GM19351 (cell line): ENCODE measurements at regions not wholly inside any gene's neighbourhood (a gene's known extent, or its start where the extent isn't known, plus 50 kb on each side); places are given as distances from the start of the nearest gene placed in this dataset.
"Not testable (repeated sequence)": the region's sequence is repeated elsewhere in the genome, so short reads cannot be mapped to it uniquely, and the experiment has no call there.

Experiments
- ATAC-seq: cut with Tn5 transposase; IDR thresholded peaks from one replicate; pipeline ENCODE4 v1.9.1; 2021; ENCODE audit warnings: mild to moderate bottlenecking, moderate library complexity; ENCODE audit not compliant: unreplicated experiment

DNA sequence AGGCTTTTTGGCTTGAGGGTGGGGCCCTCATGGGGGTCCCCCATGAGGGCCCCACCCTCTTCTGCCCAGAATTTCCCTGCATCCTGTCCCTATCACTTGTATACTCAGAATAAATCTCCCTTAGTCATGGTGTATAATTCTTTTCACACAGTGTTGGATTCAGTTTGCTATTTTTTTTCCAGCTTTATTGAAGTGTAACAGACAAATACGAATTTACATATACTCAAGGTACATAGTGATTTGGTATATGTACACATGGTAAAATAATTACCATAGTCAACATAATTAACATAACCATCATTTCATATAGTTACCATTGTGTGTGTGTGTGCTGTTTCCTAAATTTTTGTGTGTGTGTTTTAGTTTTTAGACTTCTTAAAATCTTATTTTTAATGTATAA, 289.4 kb downstream of the CNTNAP3B start:
- not testable (repeated sequence) for ATAC-seq

DNA sequence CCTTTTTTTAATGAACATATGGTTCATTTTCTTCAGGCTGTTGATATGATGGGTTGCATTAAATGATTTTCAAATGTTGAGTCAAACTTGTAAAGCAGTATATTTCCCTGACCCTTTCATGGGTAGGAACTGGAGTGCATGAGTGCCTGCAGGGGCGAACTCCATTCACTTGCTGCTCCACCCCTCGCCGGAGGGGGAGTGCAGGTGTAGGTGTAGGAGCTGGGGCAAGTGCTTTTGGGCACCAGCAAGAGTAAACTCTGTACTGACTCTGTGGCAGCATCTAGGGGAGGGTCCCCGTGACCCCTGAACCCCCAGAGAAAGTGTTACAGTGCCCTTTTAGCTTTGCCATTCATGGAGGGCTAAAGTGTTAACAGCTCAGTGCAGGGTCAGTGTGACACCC, 290.3 kb downstream of the CNTNAP3B start:
- not testable (repeated sequence) for ATAC-seq

DNA sequence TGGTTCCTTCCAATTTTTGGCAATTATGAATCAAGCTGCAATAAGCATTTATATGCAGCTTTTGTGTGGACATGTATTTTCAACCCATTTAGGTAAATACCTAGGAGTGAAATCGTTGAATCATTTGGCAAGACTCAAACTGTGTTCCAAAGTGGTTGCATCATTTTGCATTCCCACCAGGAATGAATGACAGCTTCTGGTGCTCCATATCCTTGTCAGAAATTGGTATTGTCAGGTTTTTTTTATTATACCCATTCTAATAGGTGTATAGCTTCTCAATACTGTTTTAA, 290.7 kb downstream of the CNTNAP3B start:
- not testable (repeated sequence) for ATAC-seq

DNA sequence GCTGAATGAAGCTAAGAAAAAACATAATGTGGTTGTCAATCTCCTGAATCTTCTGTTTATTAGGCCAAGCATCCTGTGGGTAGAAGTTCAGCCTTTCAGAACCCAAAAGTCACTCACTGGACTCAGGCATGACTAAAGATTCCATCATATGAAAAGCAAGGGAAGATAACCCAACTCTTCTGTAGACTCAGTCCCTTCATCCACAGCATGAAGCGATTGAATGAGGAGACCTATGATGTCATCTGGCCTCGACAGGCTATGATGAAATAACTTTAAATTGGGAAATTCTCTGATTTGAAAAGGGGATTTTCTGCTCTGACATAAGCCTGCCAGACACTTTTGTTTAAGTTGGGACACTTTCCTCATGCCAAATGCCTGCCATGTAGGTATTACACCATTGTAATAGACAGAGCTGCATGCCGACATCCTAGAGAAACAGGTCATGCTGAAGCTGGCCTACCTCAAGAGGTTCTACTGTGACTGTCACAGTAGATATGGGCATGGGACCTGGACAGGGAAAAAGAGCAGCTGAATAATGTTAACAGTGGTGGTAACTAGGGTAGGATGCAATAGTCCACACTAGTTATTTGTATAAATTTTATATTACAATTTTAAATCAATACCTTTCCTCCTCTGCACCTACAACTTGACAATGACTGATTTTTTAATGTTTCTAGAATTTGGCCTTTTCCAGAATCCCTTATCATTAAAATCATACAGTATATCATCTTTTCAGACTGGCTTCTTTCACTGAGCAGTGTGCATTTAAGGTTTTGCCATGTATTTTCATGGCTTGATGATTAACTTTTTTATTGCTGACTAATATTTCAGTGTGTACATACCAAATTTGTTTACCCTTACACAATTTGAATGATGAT, 291.3 kb downstream of the CNTNAP3B start:
- ATAC-seq: not testable (repeated sequence)

DNA sequence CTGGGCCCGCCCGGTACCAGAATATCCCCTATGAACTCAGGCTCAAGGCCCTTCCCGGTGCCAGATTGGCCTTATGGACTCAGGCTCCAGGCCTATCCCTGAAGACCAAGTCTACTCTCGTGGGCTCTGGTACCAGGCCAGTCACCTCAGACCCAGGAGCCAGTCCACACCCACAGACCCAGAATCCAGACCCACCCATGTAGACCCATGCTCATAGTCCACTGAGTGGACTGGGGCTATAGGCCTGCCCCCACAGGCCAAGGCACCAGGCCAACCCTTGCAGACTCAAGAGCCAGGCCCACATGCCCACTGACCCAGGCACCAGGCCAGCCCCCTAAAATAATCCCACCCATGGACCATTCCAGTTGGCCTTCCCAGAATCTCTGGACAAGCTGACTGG, 296.1 kb downstream of the CNTNAP3B start:
- ATAC-seq: not testable (repeated sequence)

DNA sequence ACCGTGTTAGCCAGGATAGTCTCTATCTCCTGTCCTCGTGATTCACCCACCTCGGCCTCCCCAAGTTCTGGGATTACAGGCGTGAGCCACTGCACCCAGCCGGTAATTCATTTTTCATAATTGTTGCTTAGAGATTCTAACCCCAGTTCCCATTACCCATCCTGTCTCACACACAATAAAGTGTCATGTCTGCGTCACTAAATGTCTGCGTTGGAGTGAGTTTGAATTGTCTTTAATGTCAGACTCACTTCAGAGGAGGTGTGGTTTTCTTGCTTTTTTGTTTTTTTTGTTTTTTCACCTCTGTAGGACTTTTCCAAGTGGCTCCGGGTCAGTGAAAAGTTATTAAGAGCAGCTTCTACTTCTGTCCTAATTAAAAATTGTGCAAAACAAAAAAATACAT, 304.5 kb downstream of the CNTNAP3B start:
- not testable (repeated sequence) for ATAC-seq

DNA sequence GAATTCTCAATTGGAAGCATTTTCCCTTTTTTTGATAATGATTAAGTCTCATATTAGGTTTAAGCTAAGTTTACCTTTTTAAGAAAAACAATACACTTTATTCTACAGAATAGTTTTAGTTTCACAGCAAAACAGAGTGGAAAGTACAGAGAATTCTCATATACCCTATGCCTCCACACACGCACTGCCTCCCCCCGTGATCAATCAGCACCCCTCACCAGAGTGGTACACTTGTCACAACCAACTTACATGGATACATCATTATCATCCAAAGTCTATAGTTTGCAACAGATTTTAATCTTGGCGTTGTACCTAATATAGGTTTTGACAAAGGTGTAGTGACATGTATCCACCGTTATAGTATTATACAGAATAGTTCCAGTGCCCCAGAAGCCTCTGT, 326.5 kb downstream of the CNTNAP3B start:
- ATAC-seq: not testable (repeated sequence)

DNA sequence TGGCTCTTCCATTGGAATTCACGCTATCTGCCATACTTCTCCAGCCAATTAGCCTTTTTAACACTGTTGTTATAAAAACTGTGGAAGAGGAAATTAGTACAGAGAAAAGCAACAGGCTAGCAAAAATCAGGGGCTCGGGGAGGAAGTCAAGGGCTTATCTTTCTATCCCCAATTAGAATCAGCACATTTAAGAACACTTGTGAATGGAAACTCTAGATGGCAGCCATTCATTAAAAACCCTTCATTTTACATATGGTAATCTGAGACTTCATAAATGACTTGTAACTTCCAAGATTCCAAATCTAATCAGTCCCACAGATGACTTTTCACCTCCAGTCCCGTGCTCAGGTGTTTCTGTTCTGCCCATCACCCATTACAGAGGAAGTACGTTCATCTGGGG, 330.5 kb downstream of the CNTNAP3B start:
- not testable (repeated sequence) for ATAC-seq

DNA sequence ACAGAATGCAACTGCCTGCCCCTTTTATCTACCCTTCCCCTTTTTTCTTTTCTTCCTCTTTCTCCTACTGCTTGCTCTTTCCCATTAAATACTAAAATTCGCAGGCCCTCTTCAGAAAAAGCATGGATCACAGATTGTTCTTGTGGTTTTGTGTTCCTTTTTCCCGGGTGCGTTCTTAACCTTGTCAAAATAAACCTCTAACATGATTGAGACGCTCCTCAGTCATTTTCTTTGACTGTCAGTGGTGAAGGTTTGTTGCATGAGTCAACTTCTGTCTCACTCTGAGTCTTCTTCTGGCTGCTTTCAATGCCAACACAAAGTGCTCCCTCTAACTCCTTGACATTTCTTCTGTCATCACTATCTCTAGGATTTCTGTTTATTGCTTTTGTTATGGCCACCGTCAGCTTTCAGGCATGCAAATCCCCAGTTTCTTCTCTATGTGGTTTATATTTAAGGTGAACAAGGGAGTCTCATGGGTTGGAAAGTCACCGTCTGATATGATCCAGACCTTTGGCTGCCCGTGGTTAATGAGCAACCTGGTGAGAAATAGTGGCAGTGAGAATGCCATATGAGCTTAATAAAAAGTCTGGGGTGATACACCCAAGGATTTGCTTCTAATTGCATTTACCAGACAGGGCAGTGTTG, 338.4 kb downstream of the CNTNAP3B start:
- ATAC-seq: not testable (repeated sequence)

DNA sequence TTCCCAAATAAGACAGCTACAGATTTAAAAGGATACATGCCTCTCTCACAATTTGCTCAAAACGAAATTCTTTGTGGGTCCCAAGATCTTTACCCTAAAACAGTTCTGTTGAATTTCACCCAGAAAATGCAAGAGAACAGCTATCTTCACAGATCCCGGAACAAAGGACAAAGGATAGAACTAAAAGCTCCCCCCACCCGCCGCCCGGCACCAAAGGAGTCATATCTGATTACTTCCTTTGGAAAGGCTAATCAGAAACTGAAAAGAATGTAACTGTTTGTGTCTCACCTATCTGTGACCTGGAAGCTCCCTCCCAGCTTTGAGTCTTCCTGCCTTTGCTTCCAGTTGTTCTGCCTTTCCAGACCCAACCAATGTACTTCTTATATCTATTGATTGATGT, 339.2 kb downstream of the CNTNAP3B start:
- ATAC-seq: not testable (repeated sequence)

DNA sequence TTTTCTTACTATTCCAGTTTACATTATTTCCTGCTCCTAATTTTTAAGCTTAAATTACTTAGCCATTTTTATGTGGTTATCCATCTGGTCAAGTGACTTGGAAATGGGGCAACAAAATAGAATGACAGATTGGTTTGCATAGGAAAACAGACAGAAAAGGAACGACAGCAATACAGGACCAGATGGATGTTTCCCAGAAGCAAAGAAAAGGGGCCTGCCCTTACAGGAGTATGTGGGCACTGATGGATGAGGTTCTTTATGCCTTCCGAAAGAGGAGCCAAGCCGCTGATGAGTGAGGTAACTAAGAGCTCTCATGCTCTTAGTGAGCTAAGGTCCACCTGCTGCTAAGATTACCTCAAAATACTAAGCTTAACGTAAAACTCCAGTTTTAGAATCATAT, 339.8 kb downstream of the CNTNAP3B start:
- ATAC-seq: not testable (repeated sequence)

DNA sequence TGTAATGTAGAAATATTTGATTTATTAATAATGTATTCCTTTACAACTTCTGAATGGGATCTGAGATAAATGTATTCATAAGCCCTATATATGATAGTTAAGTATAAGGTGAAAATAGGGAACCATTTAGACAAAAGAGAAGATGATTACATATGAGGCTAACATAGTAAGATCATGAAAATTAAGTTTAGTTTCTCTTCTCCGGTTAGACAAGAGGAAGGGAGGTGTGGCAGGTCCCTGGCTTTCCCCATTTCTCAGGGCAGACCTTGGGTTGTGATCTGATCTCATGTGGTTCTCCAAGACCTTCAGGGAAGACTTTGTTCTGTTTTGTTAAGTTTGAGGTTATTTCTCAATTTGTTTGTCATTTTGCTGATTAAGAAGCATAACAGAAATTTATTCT, 341.3 kb downstream of the CNTNAP3B start:
- ATAC-seq: not testable (repeated sequence)

DNA sequence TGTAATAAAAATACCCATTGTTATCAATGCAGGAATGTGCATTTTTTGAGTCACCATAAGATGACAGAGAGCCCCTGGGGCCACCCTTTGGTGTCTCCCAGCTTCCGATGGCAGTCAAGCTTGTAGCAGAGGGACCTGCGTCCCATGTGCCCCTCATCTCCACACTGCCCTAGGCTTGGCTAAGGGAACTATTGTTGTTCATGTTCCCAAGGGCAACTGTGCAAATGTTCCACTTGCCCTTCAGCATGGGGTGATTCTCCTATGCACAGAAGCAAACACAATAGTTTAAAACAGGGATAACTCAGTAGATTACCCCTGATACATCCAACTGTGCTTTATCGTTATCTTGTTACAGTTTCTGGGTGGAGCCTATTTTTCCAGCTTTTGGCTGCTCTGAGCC, 342.0 kb downstream of the CNTNAP3B start:
- not testable (repeated sequence) for ATAC-seq

DNA sequence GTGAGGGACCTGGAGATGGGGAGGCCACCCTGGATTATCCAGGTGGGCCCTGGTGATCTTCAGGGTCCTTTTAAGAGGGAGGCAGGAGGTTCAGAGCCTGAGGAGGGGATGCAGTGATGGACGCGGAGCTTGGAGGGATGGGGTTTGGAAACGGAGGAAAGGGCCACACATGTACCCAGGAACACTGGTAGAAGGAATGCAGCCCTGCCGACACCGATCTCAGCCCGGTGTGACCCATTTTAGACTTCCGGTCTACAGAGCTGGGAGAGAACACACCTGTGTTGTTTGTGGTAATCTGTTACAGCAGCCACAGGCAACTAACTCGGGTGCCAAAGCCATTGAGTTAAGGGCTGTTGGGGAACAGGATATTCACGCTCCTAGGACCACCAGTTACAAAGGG, 345.2 kb downstream of the CNTNAP3B start:
- ATAC-seq: not testable (repeated sequence)

DNA sequence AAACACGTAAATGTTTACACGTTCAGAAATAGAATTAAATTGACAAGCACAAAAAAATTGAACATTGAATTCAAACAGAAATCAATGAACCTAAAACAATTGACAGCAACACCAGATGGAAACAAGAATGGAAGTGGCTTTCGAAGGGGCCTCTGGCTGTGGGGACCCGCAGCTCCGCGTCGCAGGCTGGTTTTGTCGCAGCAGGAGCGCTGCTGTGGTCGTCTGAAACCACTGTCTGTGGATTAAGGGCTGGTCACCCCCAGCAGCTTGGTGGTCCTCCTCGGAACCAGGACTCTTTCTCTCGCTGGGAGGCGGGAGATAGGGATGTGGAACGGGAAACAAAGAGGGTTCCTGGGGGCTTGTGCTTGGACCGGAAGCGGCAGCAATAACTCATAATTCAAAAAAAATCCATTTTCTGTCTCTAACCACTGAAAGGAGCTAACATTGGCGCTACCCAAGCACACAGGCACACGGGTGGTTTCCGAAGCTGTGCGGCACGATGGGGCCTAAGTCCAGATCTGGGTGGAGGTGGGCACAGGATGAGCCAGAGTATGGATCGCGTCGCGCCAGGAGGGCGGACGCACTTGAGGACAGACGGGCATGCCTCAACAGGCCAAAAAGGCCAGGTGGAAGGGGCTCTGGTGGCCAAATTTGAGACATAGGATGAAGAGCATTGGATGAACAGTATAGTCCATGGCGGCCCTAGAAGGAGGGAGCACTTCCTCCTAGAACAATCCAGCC, 346.0 kb downstream of the CNTNAP3B start:
- not testable (repeated sequence) for ATAC-seq

DNA sequence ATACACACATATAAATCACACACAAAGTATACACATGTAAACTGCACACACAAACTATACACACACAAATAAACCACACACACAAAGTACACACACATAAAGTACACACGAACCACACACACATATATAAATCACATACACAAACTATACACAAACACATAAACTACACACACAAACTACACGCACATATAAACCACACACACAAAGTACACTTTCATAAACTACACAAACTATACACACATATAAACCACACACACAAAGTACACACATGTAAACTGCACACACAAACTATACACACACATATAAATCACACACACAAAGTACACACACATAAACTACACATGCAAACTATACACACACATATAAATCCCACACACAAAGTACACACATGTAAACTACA, 347.3 kb downstream of the CNTNAP3B start:
- not testable (repeated sequence) for ATAC-seq

DNA sequence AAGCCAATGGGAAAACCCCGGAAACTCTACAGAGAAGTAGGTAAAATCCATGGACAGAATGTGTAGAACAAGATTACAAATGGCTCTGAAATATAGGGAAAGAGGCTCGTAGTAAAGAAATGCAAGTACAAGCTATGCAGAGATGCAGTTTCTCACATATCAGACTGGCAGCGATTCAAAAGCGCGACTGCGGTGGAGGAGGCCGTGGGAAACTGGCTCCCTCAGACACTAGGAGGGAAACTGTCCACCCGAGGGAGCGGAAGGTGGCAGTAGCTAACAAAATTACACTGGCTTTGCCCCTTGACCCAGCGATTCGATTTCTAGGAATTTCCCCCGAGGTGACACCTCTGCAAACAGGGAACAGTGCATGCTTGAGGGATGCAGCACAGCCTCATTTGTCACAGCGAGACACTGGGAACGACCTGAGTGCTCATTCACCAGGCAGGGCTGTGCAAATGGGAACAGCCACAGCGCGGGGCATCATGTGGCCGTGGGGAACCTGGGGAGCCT, 349.3 kb downstream of the CNTNAP3B start:
- not testable (repeated sequence) for ATAC-seq

DNA sequence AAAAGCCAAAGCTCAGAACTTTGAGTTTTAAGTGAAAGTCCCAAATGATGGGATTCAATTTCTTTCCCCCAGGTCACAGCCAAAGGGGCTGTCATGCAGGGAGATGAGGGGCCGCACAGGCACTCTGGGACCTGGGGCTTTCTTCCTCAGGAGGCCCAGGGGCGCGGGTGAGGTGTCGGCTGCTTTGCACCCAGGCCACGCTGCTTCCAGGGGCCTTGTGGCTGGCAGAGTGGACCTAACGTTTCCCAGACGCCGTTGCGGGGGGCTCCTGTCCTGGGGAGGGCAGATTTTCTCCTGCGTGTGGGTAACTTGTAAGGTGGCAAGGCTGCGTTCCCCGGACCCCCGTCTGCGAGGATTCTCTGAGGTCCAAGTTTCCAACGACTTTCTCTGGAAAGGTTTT, 350.0 kb downstream of the CNTNAP3B start:
- not testable (repeated sequence) for ATAC-seq

DNA sequence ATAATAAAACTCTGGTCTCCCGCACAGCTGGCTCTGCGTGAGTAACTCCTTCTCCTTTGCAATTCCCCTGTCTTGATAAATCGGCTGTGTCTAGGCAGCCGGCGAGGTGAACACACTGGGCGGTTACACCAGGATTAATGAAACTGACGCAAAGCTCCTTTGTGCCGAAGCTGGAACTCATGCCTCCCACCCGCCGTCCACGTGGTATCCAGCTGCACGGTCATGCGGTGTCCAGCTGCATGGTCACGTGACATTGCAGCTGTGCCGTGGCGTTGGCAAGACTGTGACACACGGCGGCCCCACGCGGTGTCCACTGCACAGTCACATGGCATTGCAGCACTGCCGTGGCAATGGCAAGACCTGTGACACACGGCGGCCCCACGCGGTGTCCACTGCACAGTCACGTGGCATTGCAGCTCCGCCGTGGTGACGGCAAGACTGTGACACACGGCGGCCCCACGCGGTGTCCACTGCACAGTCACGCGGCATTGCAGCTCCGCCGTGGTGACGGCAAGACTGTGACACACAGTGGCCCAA, 350.6 kb downstream of the CNTNAP3B start:
- not testable (repeated sequence) for ATAC-seq

DNA sequence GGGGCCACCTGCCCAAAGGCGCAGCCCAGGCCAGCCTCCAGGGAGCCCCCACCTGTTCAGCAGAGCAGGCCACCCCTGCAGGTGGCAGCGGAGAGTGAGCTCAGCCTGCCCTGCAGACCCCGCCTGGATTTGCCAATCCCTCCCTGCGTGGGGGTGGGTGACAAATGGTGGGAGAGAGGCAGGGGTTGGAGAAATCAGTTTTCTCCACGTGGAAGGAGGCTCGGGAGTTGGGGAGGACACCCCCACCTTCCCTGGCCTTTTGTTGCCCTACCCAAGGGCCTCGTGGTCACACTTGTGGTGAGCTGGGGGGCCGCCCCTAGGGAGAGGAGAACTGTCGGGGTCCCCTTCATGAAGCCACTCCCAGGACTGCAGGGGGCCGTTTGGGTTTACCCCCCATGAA, 351.7 kb downstream of the CNTNAP3B start:
- not testable (repeated sequence) for ATAC-seq

DNA sequence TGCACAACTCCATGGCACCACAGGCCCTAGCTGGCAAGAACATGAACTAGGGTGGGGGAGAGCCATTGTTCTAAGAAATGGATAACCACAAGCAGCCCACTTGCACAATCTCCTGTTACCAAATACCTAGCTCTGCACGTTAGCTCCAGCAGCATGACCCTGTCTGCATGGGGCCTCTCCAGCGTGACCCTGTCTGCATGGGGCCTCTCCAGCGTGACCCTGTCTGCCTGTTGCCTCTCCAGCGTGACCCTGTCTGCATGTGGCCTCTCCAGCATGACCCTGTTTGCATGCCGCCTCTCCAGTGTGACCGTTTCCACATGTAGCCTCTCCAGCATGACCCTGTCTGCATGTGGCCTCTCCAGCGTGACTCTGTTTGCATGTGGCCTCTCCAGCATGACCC, 356.7 kb downstream of the CNTNAP3B start:
- ATAC-seq: not testable (repeated sequence)
